HG02938 (cell line): ENCODE measurements at regions not wholly inside any gene's neighbourhood (a gene's known extent, or its start where the extent isn't known, plus 50 kb on each side); places are given as distances from the start of the nearest gene placed in this dataset.
A peak's percentile ranks its signal among the peaks of the same experiment; 100 is the strongest.
"Not testable (repeated sequence)": the region's sequence is repeated elsewhere in the genome, so short reads cannot be mapped to it uniquely, and the experiment has no call there.

Experiments
- ATAC-seq: cut with Tn5 transposase; IDR thresholded peaks from one replicate; pipeline ENCODE4 v1.9.1; 2021; ENCODE audit warnings: mild to moderate bottlenecking, moderate library complexity; ENCODE audit not compliant: unreplicated experiment

DNA sequence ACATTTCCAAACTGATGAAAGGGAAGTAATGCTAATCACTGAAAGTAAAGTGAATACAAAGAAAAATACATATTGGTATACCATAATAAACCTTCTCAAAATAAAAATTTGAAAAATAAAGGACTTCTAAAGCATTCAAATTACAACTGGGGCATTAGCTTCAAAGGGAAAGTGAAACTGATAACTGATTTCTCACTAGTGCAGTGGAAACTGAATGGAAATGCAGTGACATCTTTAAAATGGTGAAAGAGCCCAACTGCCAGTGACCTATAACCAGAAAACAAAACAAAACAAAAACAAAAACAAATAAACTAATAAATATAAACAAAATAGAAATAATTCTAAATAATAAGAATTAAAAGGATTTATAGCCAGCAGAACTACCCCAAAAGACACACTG is 297.5 kb upstream of the GRIN3A start:
- ATAC-seq: peak; percentile 77

- no peak for ATAC-seq
Observed at GRCh38 chr9:102032614-102033013, 294.2 kb upstream of the GRIN3A start.

GRCh38 chr9:102000956-102001355 is 262.5 kb upstream of the GRIN3A start:
- ATAC-seq: no peak

- no peak for ATAC-seq
Observed at GRCh38 chr9:101999441-101999840, 261.0 kb upstream of the GRIN3A start.

DNA sequence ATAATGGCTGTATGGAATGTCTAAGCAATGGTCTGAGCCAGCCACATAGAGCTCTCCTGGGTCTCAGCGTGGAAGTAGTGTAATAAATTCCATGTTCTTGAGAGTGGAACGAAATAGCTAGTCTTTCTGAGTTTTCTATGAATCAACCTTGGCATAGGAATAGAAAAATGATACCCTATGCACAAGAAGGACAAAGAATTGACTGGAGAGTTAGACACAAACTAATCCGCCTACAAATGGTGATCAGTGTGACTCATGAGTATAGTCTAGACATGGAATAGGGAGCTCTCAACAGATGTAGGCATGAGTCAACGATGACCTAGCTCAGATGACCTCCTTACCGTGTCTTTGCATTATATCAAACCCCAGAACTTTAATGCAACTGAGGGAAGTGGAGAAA is 256.8 kb upstream of the GRIN3A start:
- no peak for ATAC-seq

DNA sequence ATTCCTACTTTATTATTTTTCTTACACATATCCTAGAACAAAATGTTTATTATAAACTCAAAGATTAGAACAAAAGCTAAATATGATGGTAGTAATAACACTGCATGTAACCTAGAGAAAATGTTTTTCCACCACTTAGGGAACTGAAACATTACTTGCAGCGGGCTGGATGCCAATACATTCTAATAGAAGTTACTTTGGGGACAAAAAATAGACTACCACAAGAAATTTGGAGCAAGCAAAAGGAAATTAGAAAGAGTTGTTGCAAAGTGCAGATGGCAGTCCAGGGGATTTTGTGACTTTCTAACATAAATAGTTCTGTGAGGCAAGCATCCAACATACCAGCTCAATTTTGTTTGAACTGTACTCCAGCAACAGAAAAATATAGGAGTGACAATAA is 255.3 kb upstream of the GRIN3A start:
- ATAC-seq: no peak

DNA sequence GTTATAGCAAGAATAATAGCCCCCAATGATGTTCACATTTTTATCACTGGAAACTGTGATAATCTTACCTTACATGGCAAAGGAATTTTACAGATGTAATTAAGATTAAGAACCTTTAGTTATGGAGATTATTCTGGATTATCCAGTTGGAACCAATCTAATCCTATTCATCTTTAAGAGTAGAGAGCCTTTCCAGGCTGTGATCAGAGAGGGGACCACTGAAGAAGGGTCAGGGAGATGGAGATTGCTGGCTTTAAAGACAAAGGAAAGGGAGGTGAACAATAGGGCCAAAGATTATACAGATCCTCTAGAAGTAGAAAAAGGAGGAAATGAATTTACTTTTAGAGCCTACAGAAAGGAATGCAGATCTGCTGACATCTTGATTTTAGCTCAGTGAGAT is 253.5 kb upstream of the GRIN3A start:
- no peak for ATAC-seq

DNA sequence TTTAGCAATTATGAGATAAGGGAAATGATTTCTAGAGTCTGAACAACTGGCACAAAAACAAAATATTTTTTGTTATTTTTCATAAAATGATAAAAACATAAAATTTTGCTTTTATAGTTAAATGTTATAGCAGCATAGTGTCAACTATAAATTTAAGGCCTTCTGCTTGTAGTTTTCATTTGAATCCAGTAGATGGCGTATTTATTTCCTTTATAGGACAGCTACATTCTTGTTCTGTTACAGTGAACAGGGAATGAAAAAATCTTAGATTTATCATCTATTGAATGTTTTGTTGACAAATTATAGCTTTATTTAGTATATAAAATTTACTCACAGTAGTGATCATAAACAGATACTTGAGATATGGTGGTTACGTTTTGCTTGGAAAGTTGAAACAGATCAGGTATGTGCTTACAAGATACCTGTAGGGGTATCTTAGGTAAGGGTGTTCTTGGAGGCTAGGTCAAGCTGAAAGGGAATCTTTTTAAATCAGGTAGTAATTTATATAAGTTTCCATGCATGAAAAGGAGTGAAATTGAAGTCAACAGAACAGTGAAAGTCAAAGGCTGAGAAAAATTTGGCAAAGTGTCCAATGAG is 239.3 kb upstream of the GRIN3A start:
- peak; percentile 80 for ATAC-seq

GRCh38 chr9:101970609-101971008 is 232.2 kb upstream of the GRIN3A start:
- no peak for ATAC-seq

DNA sequence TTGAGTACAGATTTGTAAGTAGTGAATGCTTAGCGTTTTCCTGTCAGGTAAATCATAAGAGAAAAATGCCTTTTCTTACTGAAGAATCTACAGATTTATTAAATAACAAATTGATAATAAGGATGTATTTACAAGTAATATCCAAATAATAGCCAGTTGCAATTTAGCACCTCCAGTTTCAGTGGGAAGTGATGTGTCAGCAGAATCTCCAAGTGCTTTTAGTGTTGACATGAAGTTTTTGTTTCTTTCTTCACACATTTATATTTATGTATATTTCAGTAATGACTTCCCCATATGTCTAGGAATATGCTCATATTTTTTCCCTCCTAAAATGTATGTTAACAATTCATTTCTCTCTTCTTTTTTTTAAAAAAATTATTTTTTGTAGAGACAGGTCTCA is 229.9 kb upstream of the GRIN3A start:
- no peak for ATAC-seq

- ATAC-seq: no peak
Observed at GRCh38 chr9:101966691-101967090, 228.2 kb upstream of the GRIN3A start.

- no peak for ATAC-seq
Observed at GRCh38 chr9:101957705-101958104, 219.3 kb upstream of the GRIN3A start.

DNA sequence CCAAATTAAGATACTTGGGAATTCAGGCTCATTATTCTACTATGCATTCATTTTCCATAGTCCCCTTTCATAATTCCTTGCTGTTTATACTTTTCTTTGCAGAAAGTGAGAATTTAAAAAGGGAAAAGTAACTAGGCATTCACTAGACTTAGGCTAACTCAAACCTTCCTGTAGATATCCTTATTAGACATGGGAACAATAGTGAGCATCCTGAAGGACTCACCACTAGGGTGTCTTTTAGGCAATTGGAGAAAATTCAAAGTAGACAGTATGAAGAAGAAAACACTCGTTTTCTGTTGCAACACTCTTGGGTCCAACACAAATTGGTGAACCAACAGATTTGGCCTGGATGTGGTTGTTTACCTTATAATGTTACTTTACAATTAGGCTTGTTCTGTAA is 213.2 kb upstream of the GRIN3A start:
- no peak for ATAC-seq

DNA sequence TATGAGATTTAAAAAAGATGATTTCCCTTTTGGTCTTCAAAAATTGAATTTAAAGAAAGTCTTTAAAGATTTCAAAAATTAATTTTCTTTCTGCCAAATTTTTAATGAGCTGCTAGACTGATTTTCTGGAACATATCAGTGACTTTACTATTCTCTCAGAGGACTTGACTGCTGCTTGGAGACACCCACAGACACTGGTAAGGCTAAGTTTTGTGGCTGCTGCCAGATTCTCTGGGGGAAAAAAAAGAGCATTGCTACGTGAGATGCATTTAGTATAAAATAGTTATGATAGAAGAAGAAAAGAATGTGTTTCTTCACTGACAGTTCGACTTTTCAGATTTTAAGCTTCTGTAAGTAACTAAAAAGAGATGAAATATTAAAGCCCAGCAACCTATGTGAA is 193.3 kb upstream of the GRIN3A start:
- ATAC-seq: no peak

DNA sequence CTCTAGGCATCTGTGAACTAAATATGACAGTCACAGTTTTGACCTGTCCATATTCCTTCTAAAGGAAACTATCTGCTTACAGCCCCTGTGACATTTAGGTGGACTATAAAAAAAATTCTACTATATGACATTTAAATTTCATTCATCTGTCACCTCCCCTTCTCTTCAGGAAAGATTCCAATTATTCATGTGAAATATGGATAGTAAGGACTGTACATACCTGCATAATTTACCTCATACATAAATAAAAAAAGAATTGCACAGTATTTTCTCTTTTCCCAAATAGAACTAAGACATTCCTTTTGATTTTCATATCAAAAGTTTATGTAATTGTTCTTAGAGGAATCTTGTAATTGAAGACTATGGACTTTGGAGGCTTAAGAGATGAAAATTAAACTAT is 192.3 kb upstream of the GRIN3A start:
- ATAC-seq: no peak

DNA sequence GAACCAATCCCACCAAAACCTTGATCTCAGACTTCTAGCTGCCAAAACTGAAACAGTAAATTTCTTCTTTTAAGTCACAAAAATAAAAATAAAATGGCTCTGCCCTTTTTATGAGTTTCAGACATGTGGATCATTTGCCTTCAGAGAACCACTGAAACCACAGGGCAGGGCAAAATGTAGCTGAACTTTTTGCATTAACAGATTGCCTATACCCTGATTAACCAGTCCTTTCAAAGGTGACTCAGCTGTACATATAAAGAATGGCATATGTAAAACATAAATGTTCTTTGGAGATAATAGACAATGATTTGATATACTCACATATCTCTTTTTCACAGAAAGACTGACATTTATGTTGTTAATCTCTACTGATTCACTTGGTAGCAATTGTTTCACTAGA is 187.1 kb upstream of the GRIN3A start:
- ATAC-seq: no peak

DNA sequence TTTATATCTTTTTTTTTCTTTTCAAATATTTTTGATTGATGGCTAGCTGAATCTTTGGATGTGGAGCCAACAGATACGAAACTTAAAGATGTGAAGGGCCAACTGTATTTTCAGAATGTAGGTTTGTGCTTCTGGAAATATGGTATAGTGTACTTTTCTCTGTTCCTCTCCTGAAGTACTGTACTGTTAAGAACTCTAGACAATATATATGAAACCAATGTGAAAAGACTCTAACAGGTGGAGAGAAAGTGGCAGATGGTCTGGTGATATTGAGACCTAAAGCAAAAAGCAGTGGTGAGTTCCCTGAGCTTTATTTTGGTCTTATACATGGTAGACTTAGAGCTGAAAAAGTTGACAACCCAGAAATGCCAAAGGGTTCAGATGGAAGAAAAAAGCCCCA is 185.0 kb upstream of the GRIN3A start:
- ATAC-seq: no peak

DNA sequence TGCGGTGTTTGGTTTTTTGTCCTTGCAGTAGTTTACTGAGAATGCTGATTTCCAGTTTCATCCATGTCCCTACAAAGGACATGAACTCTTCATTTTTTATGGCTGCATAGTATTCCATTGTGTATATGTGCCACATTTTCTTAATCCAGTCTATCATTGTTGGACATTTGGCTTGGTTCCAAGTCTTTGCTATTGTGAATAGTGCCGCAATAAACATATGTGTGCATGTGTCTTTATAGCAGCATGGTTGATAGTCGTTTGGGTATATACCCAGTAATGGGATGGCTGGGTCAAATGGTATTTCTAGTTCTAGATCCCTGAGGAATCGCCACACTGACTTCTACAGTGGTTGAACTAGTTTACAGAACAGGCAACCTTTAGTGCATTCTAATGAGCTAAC is 178.5 kb upstream of the GRIN3A start:
- ATAC-seq: not testable (repeated sequence)

DNA sequence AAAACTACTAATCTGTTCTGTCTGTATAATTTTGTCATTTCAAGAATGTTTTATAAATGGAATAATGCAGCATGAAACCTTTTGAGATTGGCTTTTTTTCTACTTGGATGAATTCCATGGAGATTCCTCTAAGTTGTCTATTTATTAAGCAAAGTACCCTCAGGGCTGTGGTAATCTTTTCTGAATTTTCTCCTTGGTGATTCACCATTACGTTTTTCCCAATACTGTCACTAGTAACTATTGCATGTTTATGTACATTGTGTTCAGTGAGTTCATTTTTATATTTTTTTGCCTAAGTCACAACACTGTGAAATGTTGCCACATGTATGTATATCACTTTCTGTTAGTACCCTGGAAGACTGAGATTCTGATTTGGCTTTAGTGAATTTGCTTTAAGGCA is 177.0 kb upstream of the GRIN3A start:
- no peak for ATAC-seq

DNA sequence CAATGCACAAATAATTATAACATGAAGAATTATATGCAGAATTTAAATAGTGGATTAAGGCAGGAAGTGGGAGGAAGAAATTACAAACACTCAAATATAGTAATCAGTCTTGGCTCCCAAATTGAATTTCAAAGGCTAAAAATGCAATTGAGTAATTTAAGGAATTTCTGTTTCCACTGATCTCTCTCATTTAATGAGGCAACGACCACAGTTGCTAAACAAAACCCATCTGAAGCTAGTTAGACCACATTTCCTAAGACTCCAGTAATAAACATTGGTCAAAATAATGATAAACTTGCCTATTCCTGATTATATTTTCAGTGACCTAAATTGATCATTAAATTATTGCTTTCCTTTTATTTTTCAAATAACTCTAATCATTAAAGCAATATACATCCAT is 174.3 kb upstream of the GRIN3A start:
- ATAC-seq: no peak

- no peak for ATAC-seq
Observed at GRCh38 chr9:101907466-101907865, 169.0 kb upstream of the GRIN3A start.

DNA sequence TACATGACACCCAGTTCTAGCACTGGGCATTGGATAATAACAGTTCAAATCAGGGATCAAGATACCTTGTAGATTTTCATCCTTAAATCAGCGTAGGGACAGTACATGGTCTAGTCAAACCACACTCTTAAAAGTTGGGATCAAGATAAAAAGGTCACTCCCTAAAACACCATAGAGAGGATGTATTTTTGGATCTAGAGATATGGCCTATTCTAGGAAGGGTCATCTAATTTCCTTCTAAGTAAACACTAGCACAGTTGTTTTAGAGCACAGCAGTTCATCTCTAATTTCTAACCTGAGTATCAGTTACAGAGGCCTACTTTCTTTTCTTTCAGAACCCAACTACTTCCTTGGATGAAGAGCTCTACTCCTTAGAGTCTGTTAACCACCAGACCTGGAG is 166.4 kb upstream of the GRIN3A start:
- ATAC-seq: no peak

DNA sequence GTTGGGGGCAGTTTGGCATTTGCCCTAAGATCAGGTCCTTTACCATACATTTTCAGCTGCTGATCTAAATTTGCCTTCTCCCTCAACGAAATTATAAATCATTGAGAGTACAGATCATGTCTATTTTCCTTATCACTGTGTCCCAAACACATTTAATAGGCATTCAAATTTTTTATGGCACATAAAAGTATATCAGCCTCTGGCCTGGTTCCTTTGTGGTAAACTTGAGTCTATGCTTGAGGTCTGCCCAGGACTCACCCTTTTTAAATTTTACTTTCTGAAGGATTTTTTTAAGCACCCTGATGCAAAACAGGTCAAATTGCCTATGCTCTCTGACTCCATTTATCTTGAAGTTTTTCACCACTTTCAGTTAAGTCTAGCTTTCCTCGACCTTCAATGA is 163.6 kb upstream of the GRIN3A start:
- no peak for ATAC-seq

GRCh38 chr9:101897196-101897595 is 158.7 kb upstream of the GRIN3A start:
- ATAC-seq: no peak
